ENCODE measurements at regions not wholly inside any gene's neighbourhood (a gene's known extent, or its start where the extent isn't known, plus 50 kb on each side); places are given as distances from the start of the nearest gene placed in this dataset.

- Histone ChIP-seq H3K4me3 (no peak overlapping the region), H3K79me2 (no peaks in the 10 kb centered on the region), H3K4me2 (no peak overlapping the region), H3K9me2 (replicated peaks; ENCODE audit: insufficient read depth) (no peaks in the 10 kb centered on the region), H3K9me3 (ENCODE audit: low read depth) (no peaks in the 10 kb centered on the region), H3K4me1 (ENCODE audit: insufficient read depth) (peaks cover 7% of the 10 kb centered on the region), H3K27ac (no peak overlapping the region), H3K36me3 (replicated peaks; ENCODE audit: insufficient read depth, low read depth) (no peaks in the 10 kb centered on the region), H3K27me3 (no peaks in the 10 kb centered on the region), H4K20me1 (ENCODE audit: insufficient read depth, poor library complexity, severe bottlenecking) (no peaks in the 10 kb centered on the region), H2AFZ (no peak overlapping the region)
- 83% methylated on average over 6 of the region's 6 CpGs for WGBS (ENCODE audit: low lambda C conversion rate, missing lambda C conversion rate)
- DNase-seq (ENCODE audit: low spot score) = no peak
- TF ChIP-seq EZH2 (IDR thresholded peaks at IDR 0.05; ENCODE audit: borderline replicate concordance) (no peak), CTCF (IDR thresholded peaks at IDR 0.05; ENCODE audit: poor library complexity) (no peak), EZH2phosphoT487 (IDR thresholded peaks at IDR 0.05; ENCODE audit: low read depth, severe bottlenecking, unreplicated experiment) (no peak)
Measured at GRCh38 chr16:73871088-73871733, 425.4 kb upstream of the PSMD7 start.

- H3K4me1 ChIP-seq (ENCODE audit: insufficient read depth) = peaks cover 7% of the 10 kb centered on the region
- H3K36me3 ChIP-seq (replicated peaks; ENCODE audit: insufficient read depth, low read depth) = no peaks in the 10 kb centered on the region
- no peaks in the 10 kb centered on the region for H3K9me2 ChIP-seq (replicated peaks; ENCODE audit: insufficient read depth)
- no peaks in the 10 kb centered on the region for H3K79me2 ChIP-seq
- H3K27ac ChIP-seq = no peak overlapping the region
- DNase-seq (ENCODE audit: low spot score) = no peak
- no peaks in the 10 kb centered on the region for H4K20me1 ChIP-seq (ENCODE audit: insufficient read depth, poor library complexity, severe bottlenecking)
- H2AFZ ChIP-seq = no peak overlapping the region
- H3K27me3 ChIP-seq = no peaks in the 10 kb centered on the region
- WGBS (ENCODE audit: low lambda C conversion rate, missing lambda C conversion rate) = 23% methylated on average over 3 of the region's 3 CpGs
- H3K9me3 ChIP-seq (ENCODE audit: low read depth) = no peaks in the 10 kb centered on the region
- H3K4me3 ChIP-seq = no peak overlapping the region
- H3K4me2 ChIP-seq = no peak overlapping the region
- TF ChIP-seq CTCF (IDR thresholded peaks at IDR 0.05; ENCODE audit: poor library complexity) (no peak), EZH2phosphoT487 (IDR thresholded peaks at IDR 0.05; ENCODE audit: low read depth, severe bottlenecking, unreplicated experiment) (no peak), EZH2 (IDR thresholded peaks at IDR 0.05; ENCODE audit: borderline replicate concordance) (no peak)
Measured at GRCh38 chr16:73869126-73869525, 427.5 kb upstream of the PSMD7 start.

- H3K4me1 ChIP-seq (ENCODE audit: insufficient read depth) = no peaks in the 10 kb centered on the region
- H3K79me2 ChIP-seq = no peaks in the 10 kb centered on the region
- no peaks in the 10 kb centered on the region for H3K27me3 ChIP-seq
- no peak for DNase-seq (ENCODE audit: low spot score)
- no peak overlapping the region for H3K4me3 ChIP-seq
- no peaks in the 10 kb centered on the region for H3K9me2 ChIP-seq (replicated peaks; ENCODE audit: insufficient read depth)
- H3K4me2 ChIP-seq = no peak overlapping the region
- no peak overlapping the region for H3K27ac ChIP-seq
- H3K9me3 ChIP-seq (ENCODE audit: low read depth) = no peaks in the 10 kb centered on the region
- no peaks in the 10 kb centered on the region for H4K20me1 ChIP-seq (ENCODE audit: insufficient read depth, poor library complexity, severe bottlenecking)
- no peak for TF ChIP-seq EZH2phosphoT487 (IDR thresholded peaks at IDR 0.05; ENCODE audit: low read depth, severe bottlenecking, unreplicated experiment)
- TF ChIP-seq CTCF (IDR thresholded peaks at IDR 0.05; ENCODE audit: poor library complexity) = no peak
- no peak for TF ChIP-seq EZH2 (IDR thresholded peaks at IDR 0.05; ENCODE audit: borderline replicate concordance)
- no peaks in the 10 kb centered on the region for H3K36me3 ChIP-seq (replicated peaks; ENCODE audit: insufficient read depth, low read depth)
- H2AFZ ChIP-seq = no peak overlapping the region
Measured at GRCh38 chr16:73864868-73865267, 431.7 kb upstream of the PSMD7 start.

- Histone ChIP-seq H3K27me3 (no peaks in the 10 kb centered on the region), H3K36me3 (replicated peaks; ENCODE audit: insufficient read depth, low read depth) (no peaks in the 10 kb centered on the region), H3K4me3 (no peak overlapping the region), H3K9me2 (replicated peaks; ENCODE audit: insufficient read depth) (no peaks in the 10 kb centered on the region), H3K4me2 (no peak overlapping the region), H4K20me1 (ENCODE audit: insufficient read depth, poor library complexity, severe bottlenecking) (no peaks in the 10 kb centered on the region), H3K4me1 (ENCODE audit: insufficient read depth) (no peaks in the 10 kb centered on the region), H3K9me3 (ENCODE audit: low read depth) (no peaks in the 10 kb centered on the region), H3K27ac (no peak overlapping the region), H2AFZ (no peak overlapping the region), H3K79me2 (no peaks in the 10 kb centered on the region)
- TF ChIP-seq EZH2phosphoT487 (IDR thresholded peaks at IDR 0.05; ENCODE audit: low read depth, severe bottlenecking, unreplicated experiment) = no peak
- no peak for TF ChIP-seq CTCF (IDR thresholded peaks at IDR 0.05; ENCODE audit: poor library complexity)
- no peak for TF ChIP-seq EZH2 (IDR thresholded peaks at IDR 0.05; ENCODE audit: borderline replicate concordance)
- DNase-seq (ENCODE audit: low spot score) = no peak
- WGBS (ENCODE audit: low lambda C conversion rate, missing lambda C conversion rate) = 98% methylated on average over 2 of the region's 2 CpGs
Measured at GRCh38 chr16:73858326-73858725, 438.3 kb upstream of the PSMD7 start.
